ENCODE measurements at regions not wholly inside any gene's neighbourhood (a gene's known extent, or its start where the extent isn't known, plus 50 kb on each side); places are given as distances from the start of the nearest gene placed in this dataset.

- Histone ChIP-seq H3K4me3 (no peak overlapping the region), H3K27ac (no peak overlapping the region), H3K9me3 (no peaks in the 10 kb centered on the region), H3K4me1 (no peaks in the 10 kb centered on the region), H3K27me3 (peaks cover 0 to under 1% (median 0%) of the 10 kb centered on the region in 4 donors), H3K36me3 (no peaks in the 10 kb centered on the region)
- intact Hi-C loops (cut with DNase I): no loop called here
- ATAC-seq (no peak), DNase-seq (no peak), FAIRE-seq (no peak)
- TF ChIP-seq CTCF (IDR thresholded peaks at IDR 0.05): no peak
- 66 to 78% methylated on average over 3 of the region's 3 CpGs for WGBS, 2 donors
These were observed 155.5 kb upstream of the BACE2 start for GRCh38 chr21:41012425-41012824.

- no peak for TF ChIP-seq CTCF (IDR thresholded peaks at IDR 0.05)
- no peak overlapping the region for H3K27ac ChIP-seq
- WGBS, 2 donors: 79 to 80% methylated on average over 2 of the region's 2 CpGs
- no peak overlapping the region for H3K4me3 ChIP-seq
- no peaks in the 10 kb centered on the region for H3K4me1 ChIP-seq
- H3K36me3 ChIP-seq: no peaks in the 10 kb centered on the region
- no peak for ATAC-seq
- no peaks in the 10 kb centered on the region for H3K9me3 ChIP-seq
- no peak for FAIRE-seq
- no peaks in the 10 kb centered on the region for H3K27me3 ChIP-seq
- DNase-seq: no peak
- intact Hi-C loops (cut with DNase I): no loop called here
These were observed 151.5 kb upstream of the BACE2 start for GRCh38 chr21:41016472-41016871.

- intact Hi-C loops (cut with DNase I): no loop called here
- Histone ChIP-seq H3K9me3 (no peaks in the 10 kb centered on the region), H3K27ac (no peak overlapping the region), H3K27me3 (peaks cover 0 to 2% (median 0%) of the 10 kb centered on the region in 4 donors), H3K36me3 (no peaks in the 10 kb centered on the region), H3K4me1 (no peaks in the 10 kb centered on the region), H3K4me3 (no peak overlapping the region)
- ATAC-seq (no peak), FAIRE-seq (no peak), DNase-seq (no peak)
- 63 to 72% methylated on average over 2 of the region's 2 CpGs for WGBS, 2 donors
- no peak for TF ChIP-seq CTCF (IDR thresholded peaks at IDR 0.05)
These were observed 149.5 kb upstream of the BACE2 start for GRCh38 chr21:41018431-41018830.

GRCh38 chr21:41023936-41024335 lies 144.0 kb upstream of the BACE2 start:
- no peak overlapping the region for H3K27ac ChIP-seq
- ATAC-seq (no peak), DNase-seq (no peak), FAIRE-seq (no peak)
- intact Hi-C loops (cut with DNase I): no loop called here
- no peaks in the 10 kb centered on the region for H3K4me1 ChIP-seq
- H3K27me3 ChIP-seq: peaks cover 0 to 6% (median 0%) of the 10 kb centered on the region in 4 donors
- H3K4me3 ChIP-seq: no peak overlapping the region
- TF ChIP-seq CTCF (IDR thresholded peaks at IDR 0.05): no peak
- H3K9me3 ChIP-seq: no peaks in the 10 kb centered on the region
- WGBS, 2 donors: 71 to 85% methylated on average over 7 of the region's 7 CpGs
- H3K36me3 ChIP-seq: no peaks in the 10 kb centered on the region

GRCh38 chr21:41024341-41024740 lies 143.6 kb upstream of the BACE2 start:
- peaks cover 0 to 6% (median 0%) of the 10 kb centered on the region in 4 donors for H3K27me3 ChIP-seq
- intact Hi-C loops (cut with DNase I): no loop called here
- H3K4me3 ChIP-seq: no peak overlapping the region
- 53 to 55% methylated on average over 2 of the region's 2 CpGs for WGBS, 2 donors
- DNase-seq (no peak), ATAC-seq (peak in 2 of 4 donors; percentile 12 to 25), FAIRE-seq (no peak)
- no peaks in the 10 kb centered on the region for H3K36me3 ChIP-seq
- no peaks in the 10 kb centered on the region for H3K9me3 ChIP-seq
- TF ChIP-seq CTCF (IDR thresholded peaks at IDR 0.05): no peak
- peaks cover 0 to 3% (median 0%) of the 10 kb centered on the region in 3 donors for H3K4me1 ChIP-seq
- no peak overlapping the region for H3K27ac ChIP-seq
